Mucosa of rectum (tissue), 2 donors: ENCODE measurements at regions not wholly inside any gene's neighbourhood (a gene's known extent, or its start where the extent isn't known, plus 50 kb on each side); places are given as distances from the start of the nearest gene placed in this dataset.

ENCODE experiments used
- H3K27ac ChIP-seq, 2 donors: one replicate each; pipeline ENCODE4 v1.7.0; 2013; ENCODE audit warnings: inconsistent platforms in 2 of 2, low read depth in 2 of 2, low read length in 2 of 2
- H3K27me3 ChIP-seq, 2 donors: one replicate each; pipeline ENCODE4 v1.7.0; 2013; ENCODE audit warnings: low read length in 2 of 2; ENCODE audit not compliant: control insufficient read depth in 2 of 2, insufficient read depth in 2 of 2
- H3K36me3 ChIP-seq, 2 donors: one replicate each; pipeline ENCODE4 v1.7.0; 2013; ENCODE audit warnings: low read length in 2 of 2; ENCODE audit not compliant: control insufficient read depth in 2 of 2, insufficient read depth in 2 of 2
- H3K4me1 ChIP-seq, 2 donors: one replicate each; pipeline ENCODE4 v1.7.0; 2013; ENCODE audit warnings: low read length in 2 of 2, mild to moderate bottlenecking in 1 of 2; ENCODE audit not compliant: control insufficient read depth in 2 of 2, insufficient read depth in 2 of 2
- H3K4me3 ChIP-seq, 2 donors: one replicate each; pipeline ENCODE4 v1.7.0; 2013; ENCODE audit warnings: low read length in 2 of 2
- H3K9ac ChIP-seq, 2 donors: one replicate each; pipeline ENCODE4 v1.7.0; 2013; ENCODE audit warnings: low read length in 2 of 2, low read depth in 1 of 2, mild to moderate bottlenecking in 1 of 2
- H3K9me3 ChIP-seq, 2 donors: one replicate each; pipeline ENCODE4 v1.7.0; 2013; ENCODE audit warnings: low read length in 2 of 2; ENCODE audit not compliant: control insufficient read depth in 2 of 2
- donor health status: healthy.
- donor health status: Normal muscosa, but diverticular disease.

- no peaks in the 10 kb centered on the region for H3K9me3 ChIP-seq
- no peak overlapping the region for H3K27ac ChIP-seq
- no peak overlapping the region for H3K4me3 ChIP-seq
- peaks cover 57 to 68% of the 10 kb centered on the region in 2 donors for H3K27me3 ChIP-seq
- H3K9ac ChIP-seq, result no peak overlapping the region
- no peaks in the 10 kb centered on the region for H3K36me3 ChIP-seq
- H3K4me1 ChIP-seq, result peaks cover 3% of the 10 kb centered on the region in 2 donors
Measured at GRCh38 chr11:43574949-43575912, 105.3 kb upstream of the HSD17B12 start.

GRCh38 chr11:43575913-43576310, 104.6 kb upstream of the HSD17B12 start:
- Histone ChIP-seq H3K36me3 (no peaks in the 10 kb centered on the region), H3K4me3 (no peak overlapping the region), H3K4me1 (peaks cover 3% of the 10 kb centered on the region in 2 donors), H3K27me3 (peaks cover 60 to 74% of the 10 kb centered on the region in 2 donors), H3K27ac (no peak overlapping the region), H3K9me3 (no peaks in the 10 kb centered on the region), H3K9ac (no peak overlapping the region)

- Histone ChIP-seq H3K27ac (no peak overlapping the region), H3K9ac (no peak overlapping the region), H3K9me3 (no peaks in the 10 kb centered on the region), H3K4me3 (no peak overlapping the region), H3K36me3 (no peaks in the 10 kb centered on the region), H3K4me1 (peaks cover 3% of the 10 kb centered on the region in 2 donors), H3K27me3 (peaks cover 63 to 71% of the 10 kb centered on the region in 2 donors)
Measured at GRCh38 chr11:43576320-43576802, 104.2 kb upstream of the HSD17B12 start.

- H3K27me3 ChIP-seq, result peaks cover 68 to 72% of the 10 kb centered on the region in 2 donors
- no peaks in the 10 kb centered on the region for H3K9me3 ChIP-seq
- H3K27ac ChIP-seq, result no peak overlapping the region
- no peak overlapping the region for H3K9ac ChIP-seq
- H3K4me3 ChIP-seq, result no peak overlapping the region
- no peaks in the 10 kb centered on the region for H3K36me3 ChIP-seq
- H3K4me1 ChIP-seq, result peaks cover 3% of the 10 kb centered on the region in 2 donors
Measured at GRCh38 chr11:43576803-43577521, 103.6 kb upstream of the HSD17B12 start.

GRCh38 chr11:43577566-43578264, 102.8 kb upstream of the HSD17B12 start:
- Histone ChIP-seq H3K36me3 (no peaks in the 10 kb centered on the region), H3K9me3 (no peaks in the 10 kb centered on the region), H3K27ac (no peak overlapping the region), H3K27me3 (peaks cover 75 to 77% of the 10 kb centered on the region in 2 donors), H3K4me1 (peaks cover 3% of the 10 kb centered on the region in 2 donors), H3K9ac (no peak overlapping the region), H3K4me3 (no peak overlapping the region)

- H3K27ac ChIP-seq, result no peak overlapping the region
- peaks cover 71 to 81% of the 10 kb centered on the region in 2 donors for H3K27me3 ChIP-seq
- H3K4me3 ChIP-seq, result no peak overlapping the region
- no peak overlapping the region for H3K9ac ChIP-seq
- no peaks in the 10 kb centered on the region for H3K36me3 ChIP-seq
- no peaks in the 10 kb centered on the region for H3K9me3 ChIP-seq
- H3K4me1 ChIP-seq, result peaks cover 3% of the 10 kb centered on the region in 2 donors
Measured at GRCh38 chr11:43578346-43579170, 102.0 kb upstream of the HSD17B12 start.

- no peak overlapping the region for H3K27ac ChIP-seq
- no peaks in the 10 kb centered on the region for H3K36me3 ChIP-seq
- H3K9me3 ChIP-seq, result no peaks in the 10 kb centered on the region
- peaks cover 3% of the 10 kb centered on the region in 2 donors for H3K4me1 ChIP-seq
- no peak overlapping the region for H3K9ac ChIP-seq
- H3K4me3 ChIP-seq, result peak overlapping the region; percentile 44 to 62
- peaks cover 64 to 76% of the 10 kb centered on the region in 2 donors for H3K27me3 ChIP-seq
Measured at GRCh38 chr11:43579171-43579918, 101.2 kb upstream of the HSD17B12 start.

- Histone ChIP-seq H3K27me3 (peaks cover 64 to 78% of the 10 kb centered on the region in 2 donors), H3K4me1 (peaks cover 3% of the 10 kb centered on the region in 2 donors), H3K9ac (no peak overlapping the region), H3K27ac (no peak overlapping the region), H3K4me3 (peak overlapping the region; percentile 44 to 62), H3K9me3 (no peaks in the 10 kb centered on the region), H3K36me3 (no peaks in the 10 kb centered on the region)
Measured at GRCh38 chr11:43579919-43580276, 100.6 kb upstream of the HSD17B12 start.
